ENCODE measurements at regions not wholly inside any gene's neighbourhood (a gene's known extent, or its start where the extent isn't known, plus 50 kb on each side); places are given as distances from the start of the nearest gene placed in this dataset.

DNA sequence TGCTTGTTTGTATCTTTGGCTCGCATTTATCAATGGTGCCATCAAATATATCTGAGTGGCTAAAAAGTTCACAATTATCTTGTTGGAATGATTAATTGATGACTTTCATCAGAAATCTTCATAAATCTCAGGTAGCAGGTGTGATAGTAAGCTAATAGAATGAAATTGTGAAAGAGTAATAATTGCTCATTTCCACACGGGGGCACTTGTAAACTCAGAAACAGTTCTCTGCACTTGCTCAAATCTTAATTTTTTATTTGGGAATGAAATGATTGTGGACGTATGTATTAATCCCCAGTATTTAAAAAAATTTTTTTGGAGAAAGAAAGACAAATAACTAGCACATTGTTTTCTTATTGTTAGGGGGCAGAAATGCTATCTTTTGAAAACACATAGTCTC, 132.8 kb downstream of the DTHD1 start:
- Mint-ChIP-seq H3K9me3 (no peaks in the 10 kb centered on the region), H3K4me3 (no peak overlapping the region), H3K4me1 (ENCODE audit: low read depth) (no peaks in the 10 kb centered on the region), H3K27ac (no peak overlapping the region), H3K27me3 (peaks cover 25% of the 10 kb centered on the region), H3K36me3 (ENCODE audit: low read depth) (no peaks in the 10 kb centered on the region)
- intact Hi-C loops (cut with micrococcal nuclease): no loop called here
- TF ChIP-seq, protein P1, sequence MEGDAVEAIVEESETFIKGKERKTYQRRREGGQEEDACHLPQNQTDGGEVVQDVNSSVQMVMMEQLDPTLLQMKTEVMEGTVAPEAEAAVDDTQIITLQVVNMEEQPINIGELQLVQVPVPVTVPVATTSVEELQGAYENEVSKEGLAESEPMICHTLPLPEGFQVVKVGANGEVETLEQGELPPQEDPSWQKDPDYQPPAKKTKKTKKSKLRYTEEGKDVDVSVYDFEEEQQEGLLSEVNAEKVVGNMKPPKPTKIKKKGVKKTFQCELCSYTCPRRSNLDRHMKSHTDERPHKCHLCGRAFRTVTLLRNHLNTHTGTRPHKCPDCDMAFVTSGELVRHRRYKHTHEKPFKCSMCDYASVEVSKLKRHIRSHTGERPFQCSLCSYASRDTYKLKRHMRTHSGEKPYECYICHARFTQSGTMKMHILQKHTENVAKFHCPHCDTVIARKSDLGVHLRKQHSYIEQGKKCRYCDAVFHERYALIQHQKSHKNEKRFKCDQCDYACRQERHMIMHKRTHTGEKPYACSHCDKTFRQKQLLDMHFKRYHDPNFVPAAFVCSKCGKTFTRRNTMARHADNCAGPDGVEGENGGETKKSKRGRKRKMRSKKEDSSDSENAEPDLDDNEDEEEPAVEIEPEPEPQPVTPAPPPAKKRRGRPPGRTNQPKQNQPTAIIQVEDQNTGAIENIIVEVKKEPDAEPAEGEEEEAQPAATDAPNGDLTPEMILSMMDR (IDR thresholded peaks at IDR 0.05): peak; percentile 49
- ChIA-PET CTCF (interaction anchor here (0.6 to 1.0 kb wide), 3 partner anchors 15 to 975 kb away, joined by 3 to 4 read pairs (median 3); no protein-coding TSS in a partner anchor), POLR2A (no interaction called here)
- no peak for DNase-seq
- ATAC-seq: no peak

DNA sequence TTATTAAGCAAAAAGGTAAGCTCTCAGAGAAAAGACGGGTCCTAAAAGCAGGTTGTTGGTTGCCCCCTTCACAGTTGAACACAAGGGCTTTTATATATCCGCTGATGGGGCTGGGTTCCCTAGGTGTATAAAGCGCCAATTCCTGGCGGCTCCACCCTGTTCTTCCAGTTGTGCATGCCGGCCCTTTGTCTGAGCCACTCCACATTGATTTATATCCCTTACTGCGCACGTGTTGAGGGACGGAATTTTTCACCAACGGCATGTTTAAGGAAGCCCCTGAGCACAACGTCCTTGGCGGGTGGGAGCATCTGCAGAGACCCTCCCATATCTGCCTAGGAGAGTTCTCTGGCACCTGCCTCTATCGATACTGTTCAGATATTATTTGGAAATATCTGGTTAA, 135.7 kb downstream of the DTHD1 start:
- intact Hi-C loops (cut with micrococcal nuclease): no loop called here
- DNase-seq (no peak), ATAC-seq (no peak)
- no peak overlapping the region for H3K4me3 Mint-ChIP-seq
- TF ChIP-seq, protein P1 (IDR thresholded peaks at IDR 0.05): no peak
- ChIA-PET CTCF (interaction anchor here (1.3 kb wide), 1 partner anchor 12 kb away, joined by 3 read pairs; no protein-coding TSS in a partner anchor), POLR2A (no interaction called here)
- peaks cover 17% of the 10 kb centered on the region for H3K27me3 Mint-ChIP-seq
- H3K27ac Mint-ChIP-seq: no peak overlapping the region
- no peaks in the 10 kb centered on the region for H3K4me1 Mint-ChIP-seq (ENCODE audit: low read depth)
- H3K36me3 Mint-ChIP-seq (ENCODE audit: low read depth): no peaks in the 10 kb centered on the region
- H3K9me3 Mint-ChIP-seq: no peaks in the 10 kb centered on the region

DNA sequence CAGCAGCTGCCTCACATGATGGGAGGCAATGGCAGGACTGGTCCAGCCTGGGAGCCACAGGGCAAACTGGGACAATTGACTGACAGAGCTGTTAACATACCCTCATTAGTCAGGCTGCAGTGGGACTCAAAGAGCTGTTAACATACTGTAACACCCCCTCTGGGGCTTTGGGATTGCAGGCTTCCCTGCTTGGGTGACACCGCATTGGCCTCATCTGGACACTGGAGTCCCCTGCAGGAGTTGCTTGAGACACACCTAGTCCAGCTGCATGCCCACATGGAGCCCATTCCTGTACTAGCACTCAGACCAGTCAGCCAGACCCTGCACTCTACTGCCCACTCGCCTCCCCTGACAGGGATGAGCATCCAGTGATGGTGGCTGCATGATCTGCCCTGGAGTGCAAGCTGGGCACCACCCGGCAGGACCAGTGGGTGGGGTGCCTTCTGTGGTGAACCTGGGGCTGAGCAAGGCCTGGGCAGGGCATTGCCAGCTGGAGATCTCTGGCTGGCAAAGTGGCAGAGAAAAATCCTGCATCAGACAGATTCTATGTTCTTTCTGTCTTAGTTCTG, 138.8 kb downstream of the DTHD1 start:
- Mint-ChIP-seq H3K4me1 (ENCODE audit: low read depth) (no peaks in the 10 kb centered on the region), H3K4me3 (no peak overlapping the region), H3K9me3 (no peaks in the 10 kb centered on the region), H3K36me3 (ENCODE audit: low read depth) (no peaks in the 10 kb centered on the region), H3K27me3 (peaks cover 17% of the 10 kb centered on the region), H3K27ac (no peak overlapping the region)
- ChIA-PET CTCF (interaction anchor here (0.9 to 1.3 kb wide), 2 partner anchors 17 to 30 kb away, joined by 3 read pairs; no protein-coding TSS in a partner anchor), POLR2A (no interaction called here)
- DNase-seq: no peak
- TF ChIP-seq, protein P1 (IDR thresholded peaks at IDR 0.05): no peak
- intact Hi-C loops (cut with micrococcal nuclease): no loop called here
- no peak for ATAC-seq

DNA sequence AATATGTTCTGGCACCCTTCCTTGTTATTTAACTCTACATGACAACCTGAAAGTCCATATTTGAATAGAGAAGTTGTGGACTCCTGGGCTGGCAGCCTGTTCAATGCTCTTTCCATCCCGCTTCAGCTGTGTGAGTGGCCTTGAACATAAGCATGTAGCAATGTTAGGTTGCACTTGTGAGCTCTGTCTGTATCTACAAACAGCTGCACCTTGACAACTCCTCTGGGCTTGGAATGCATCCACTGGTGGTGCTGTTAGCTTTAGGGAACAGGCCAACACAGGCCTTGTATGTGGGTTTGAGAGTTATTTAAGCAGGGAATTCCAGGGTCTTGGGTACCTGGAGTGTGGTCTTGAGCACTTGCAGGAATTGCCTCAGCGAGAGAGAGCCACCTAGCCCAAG, 141.2 kb downstream of the DTHD1 start:
- Mint-ChIP-seq H3K36me3 (ENCODE audit: low read depth) (no peaks in the 10 kb centered on the region), H3K4me1 (ENCODE audit: low read depth) (no peaks in the 10 kb centered on the region), H3K9me3 (no peaks in the 10 kb centered on the region), H3K4me3 (no peak overlapping the region), H3K27ac (no peak overlapping the region), H3K27me3 (peaks cover 14% of the 10 kb centered on the region)
- intact Hi-C loops (cut with micrococcal nuclease): no loop called here
- DNase-seq: no peak
- ChIA-PET CTCF (interaction anchor here (0.8 to 1.6 kb wide), 3 partner anchors 23 to 25 kb away, joined by 3 to 6 read pairs (median 4); no protein-coding TSS in a partner anchor), POLR2A (no interaction called here)
- no peak for ATAC-seq
- TF ChIP-seq, protein P1 (IDR thresholded peaks at IDR 0.05): no peak

- ChIA-PET POLR2A (no interaction called here), CTCF (no interaction called here)
- Mint-ChIP-seq H3K9me3 (no peaks in the 10 kb centered on the region), H3K4me3 (no peak overlapping the region), H3K36me3 (ENCODE audit: low read depth) (no peaks in the 10 kb centered on the region), H3K4me1 (ENCODE audit: low read depth) (no peaks in the 10 kb centered on the region), H3K27ac (no peak overlapping the region), H3K27me3 (peaks cover 15% of the 10 kb centered on the region)
- TF ChIP-seq, protein P1 (IDR thresholded peaks at IDR 0.05): no peak
- no peak for ATAC-seq
- no peak for DNase-seq
- intact Hi-C loops (cut with micrococcal nuclease): no loop called here
Measured at GRCh38 chr4:36426741-36427140, 145.3 kb downstream of the DTHD1 start.
